Head of caudate nucleus (tissue), 42 donors: ENCODE measurements at regions not wholly inside any gene's neighbourhood (a gene's known extent, or its start where the extent isn't known, plus 50 kb on each side); places are given as distances from the start of the nearest gene placed in this dataset.

Source experiments
- DNase-seq, 42 donors: peaks; one replicate each; pipeline versions ENCODE4 v3.0.0 to v3.0.0-alpha.2; 2020 to 2021; ENCODE audit warnings: mixed read lengths in 7 of 42
- intact Hi-C: fragments of 100-400 bp; cut with DNase I; formaldehyde crosslinking; loops from one replicate; pipeline ENCODE4 v1.15.0; 2022

DNA sequence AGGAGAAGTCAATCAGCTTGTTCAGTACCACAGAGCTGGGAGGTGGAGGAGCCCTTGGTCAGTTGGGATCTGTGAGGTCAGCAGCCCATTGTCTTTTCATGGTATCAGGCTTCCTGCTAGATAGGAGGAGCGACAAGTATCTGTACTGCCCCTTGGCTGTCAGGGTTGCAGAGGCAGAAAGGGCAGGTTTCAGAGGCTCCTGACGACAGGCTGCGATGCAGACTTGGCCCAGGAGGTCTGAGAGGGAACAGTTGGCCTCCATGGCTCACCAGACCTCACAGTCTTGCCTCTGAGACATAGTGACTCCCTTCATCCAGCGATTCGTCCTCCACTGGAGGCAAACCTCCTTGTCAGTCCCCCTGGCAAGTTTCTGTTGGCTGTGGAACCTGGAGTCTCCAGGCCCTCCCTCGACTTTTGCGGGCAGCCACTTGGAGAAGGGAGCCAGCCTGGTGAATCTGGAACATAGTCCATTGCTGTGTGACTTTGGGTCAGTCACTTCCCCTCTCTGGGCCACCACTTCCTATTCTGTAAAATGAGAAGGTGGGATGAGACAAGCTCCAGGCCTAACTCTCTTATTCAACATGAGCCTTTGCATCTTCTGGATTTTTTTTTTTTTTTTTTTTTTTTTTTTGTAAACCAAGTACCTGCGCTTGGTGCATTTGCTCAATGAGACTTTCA, 177.9 kb upstream of the TLE3 start:
- intact Hi-C loops, result no loop called here
- DNase-seq, result peak in 1 of 42 donors; percentile 4

DNA sequence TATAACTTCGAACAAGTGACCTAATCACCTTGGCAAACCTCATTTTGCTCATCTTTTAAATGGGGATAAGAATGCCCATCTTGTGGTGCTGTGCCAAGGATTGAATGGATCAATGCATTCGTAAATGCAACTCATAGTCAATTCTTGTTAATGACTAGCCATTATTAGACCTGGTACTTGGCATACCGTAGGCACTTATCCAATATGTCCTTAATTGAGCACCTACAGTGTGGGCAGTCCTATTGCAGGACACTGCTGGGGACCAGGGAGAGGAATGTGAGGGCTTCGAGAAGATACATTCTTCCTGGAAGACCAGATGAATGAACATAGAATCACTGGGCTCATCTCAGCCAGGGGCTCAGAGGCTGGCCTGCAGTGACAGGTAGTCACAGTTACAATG, 177.2 kb upstream of the TLE3 start:
- peak in 1 of 42 donors; percentile 3 for DNase-seq
- intact Hi-C loops, result no loop called here

GRCh38 chr15:70274255-70274880, 176.7 kb upstream of the TLE3 start:
- intact Hi-C loops, result no loop called here
- DNase-seq, result no peak

DNA sequence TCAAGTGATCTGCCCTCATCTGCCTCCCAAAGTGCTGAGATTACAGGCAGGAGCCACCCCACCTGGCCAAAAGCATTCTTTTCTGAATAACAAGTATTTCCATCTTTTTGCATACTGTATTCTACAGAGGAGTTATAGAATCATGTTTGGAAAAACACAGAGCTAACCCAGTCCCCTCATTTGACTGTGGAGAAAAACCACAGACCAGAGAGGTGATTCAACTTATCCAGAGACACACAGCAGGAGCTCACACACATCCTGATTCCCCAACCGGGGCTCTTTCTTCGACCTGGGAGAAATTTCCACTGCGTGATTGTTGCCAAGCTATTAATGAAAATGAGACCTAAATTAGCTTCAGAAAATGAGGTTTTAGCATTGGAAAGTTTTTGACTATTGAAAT, 176.1 kb upstream of the TLE3 start:
- intact Hi-C loops, result no loop called here
- DNase-seq, result no peak

DNA sequence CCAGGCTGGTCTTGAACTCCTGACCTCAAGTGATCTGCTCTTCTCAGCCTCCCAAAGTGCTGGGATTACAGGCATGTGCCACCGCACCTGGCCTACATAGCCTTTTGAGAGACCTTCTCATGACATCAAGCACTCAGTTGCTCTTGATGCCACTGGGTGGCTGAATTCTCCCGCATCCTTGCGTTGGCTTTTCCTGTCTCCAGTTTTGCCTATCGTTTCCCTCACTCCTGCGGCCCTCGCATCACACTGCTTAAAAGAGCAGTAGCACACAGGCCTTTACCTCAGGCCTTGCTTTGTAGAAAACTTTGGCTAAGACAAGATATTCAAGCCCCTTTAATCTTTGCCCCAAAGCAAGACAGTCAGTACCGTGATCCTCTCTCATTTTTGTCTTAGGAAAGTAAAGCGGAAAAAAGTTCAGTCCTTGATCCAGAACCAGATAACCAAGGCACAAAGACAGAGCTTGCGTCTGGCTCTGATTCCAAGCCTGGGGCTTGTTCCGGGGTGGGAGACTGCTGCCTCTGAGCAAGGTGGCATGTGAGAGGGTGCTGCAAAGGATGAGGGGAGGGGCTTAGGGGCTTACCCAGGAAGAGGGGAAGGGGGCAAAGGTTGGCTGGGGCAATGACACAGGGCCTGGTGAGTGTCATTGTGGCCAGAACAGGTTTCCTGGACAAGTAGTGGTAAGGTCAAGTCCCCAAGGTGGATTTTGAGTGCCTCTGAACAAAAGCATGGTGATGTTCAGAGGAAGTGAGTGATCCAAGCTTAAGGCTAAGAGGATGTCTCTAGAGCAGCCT, 175.0 kb upstream of the TLE3 start:
- DNase-seq, result no peak
- intact Hi-C loops, result no loop called here

GRCh38 chr15:70271422-70272088, 173.8 kb upstream of the TLE3 start:
- intact Hi-C loops, result no loop called here
- DNase-seq, result peak in 7 of 42 donors; percentile 38 to 83 (median 56)

GRCh38 chr15:70270752-70271111, 173.0 kb upstream of the TLE3 start:
- intact Hi-C loops, result no loop called here
- peak in 1 of 42 donors; percentile 25 for DNase-seq

- DNase-seq, result peak in 3 of 42 donors; percentile 34 to 49 (median 38)
- intact Hi-C loops, result no loop called here
Measured at GRCh38 chr15:70269991-70270751, 172.5 kb upstream of the TLE3 start.

GRCh38 chr15:70269311-70269911, 171.7 kb upstream of the TLE3 start:
- intact Hi-C loops, result no loop called here
- DNase-seq, result no peak

DNA sequence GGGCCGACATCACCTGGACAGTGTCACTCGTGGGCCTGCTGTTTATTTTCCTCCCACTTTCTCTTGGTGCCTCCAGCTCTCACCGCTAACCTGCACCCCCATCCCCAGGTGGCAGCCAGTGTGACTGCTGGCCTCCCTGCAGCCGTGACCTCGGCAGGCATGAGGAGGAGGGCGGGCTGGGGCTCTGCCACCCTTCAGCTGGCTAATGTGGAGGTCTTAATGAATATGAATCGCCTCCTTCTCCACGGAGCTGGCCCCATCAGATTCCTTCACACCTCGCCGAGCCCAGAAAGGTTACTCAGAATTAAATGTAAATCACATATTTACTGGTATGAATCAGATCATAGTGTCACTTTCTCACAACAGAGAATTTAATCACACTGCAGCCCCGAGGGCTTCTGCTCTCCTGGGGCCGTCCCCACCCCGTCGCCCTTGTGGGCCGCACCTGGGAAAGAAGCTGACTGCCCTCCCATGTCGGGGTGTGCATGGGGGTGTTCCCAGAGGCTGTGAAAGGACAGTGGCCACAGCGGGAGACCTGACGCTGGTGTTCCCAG, 171.1 kb upstream of the TLE3 start:
- DNase-seq, result no peak
- intact Hi-C loops, result no loop called here

DNA sequence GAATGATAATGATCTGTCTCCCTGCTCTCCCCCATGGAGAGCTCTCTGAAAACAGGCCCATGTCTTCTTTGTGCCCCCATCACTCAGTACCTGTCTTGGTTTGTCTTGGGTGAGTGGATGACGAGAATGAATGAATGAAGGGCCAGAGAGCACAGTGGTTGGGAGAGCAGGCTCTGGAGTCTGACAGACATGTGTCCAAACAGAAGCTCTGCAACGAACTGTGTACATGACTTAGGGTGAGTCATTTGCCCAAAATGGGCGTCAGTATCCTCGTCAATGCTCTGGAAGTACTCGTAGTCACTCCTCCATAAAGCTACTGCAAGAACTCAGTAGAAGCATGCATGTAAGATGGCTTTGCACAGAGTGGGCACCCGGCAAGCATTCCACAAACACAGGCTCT, 170.2 kb upstream of the TLE3 start:
- DNase-seq, result no peak
- intact Hi-C loops, result no loop called here

DNA sequence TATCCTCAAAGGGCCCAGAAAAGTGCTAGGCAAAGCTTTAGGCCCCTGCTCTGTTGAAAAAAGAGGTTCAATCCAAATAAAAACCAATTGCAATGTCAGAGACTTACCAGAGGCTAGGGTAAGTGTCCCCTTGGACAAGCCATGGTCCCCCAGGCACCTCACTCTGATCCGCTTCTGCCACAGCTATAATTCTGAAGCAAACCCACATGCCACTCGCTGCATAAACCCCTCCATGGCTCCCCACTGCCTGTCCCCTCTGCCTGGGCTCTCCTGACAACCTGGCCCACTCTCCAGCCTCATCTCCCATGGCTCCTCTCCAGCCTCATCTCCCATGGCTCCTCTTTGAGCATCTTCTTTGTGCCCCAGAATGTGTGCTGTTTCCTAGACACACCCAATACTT, 169.6 kb upstream of the TLE3 start:
- intact Hi-C loops, result no loop called here
- DNase-seq, result no peak

- peak in 41 of 42 donors; percentile 14 to 84 (median 56) for DNase-seq
- intact Hi-C loops, result no loop called here
Measured at GRCh38 chr15:70266412-70267121, 168.8 kb upstream of the TLE3 start.

DNA sequence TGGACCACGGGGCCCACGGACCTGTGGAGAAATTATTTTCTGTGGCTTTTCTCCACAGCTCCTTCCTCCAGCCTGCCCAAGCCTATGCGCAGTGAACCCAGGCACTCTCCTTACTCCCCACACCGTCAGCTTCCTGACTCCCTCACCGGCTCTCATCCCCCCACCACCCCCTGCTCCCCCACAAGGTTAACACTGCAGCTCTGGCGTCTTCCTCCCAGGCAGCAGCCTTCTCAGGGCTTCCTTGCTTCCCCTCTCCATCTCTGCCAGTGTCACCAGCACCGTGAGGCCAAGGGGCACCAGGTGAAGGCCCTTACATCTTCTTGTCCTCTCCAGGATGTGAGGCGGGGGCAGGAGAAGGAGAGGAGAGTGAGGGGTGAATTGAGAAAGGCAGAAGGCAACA, 168.3 kb upstream of the TLE3 start:
- intact Hi-C loops, result no loop called here
- no peak for DNase-seq

GRCh38 chr15:70265466-70265978, 167.8 kb upstream of the TLE3 start:
- DNase-seq, result no peak
- intact Hi-C loops, result no loop called here

DNA sequence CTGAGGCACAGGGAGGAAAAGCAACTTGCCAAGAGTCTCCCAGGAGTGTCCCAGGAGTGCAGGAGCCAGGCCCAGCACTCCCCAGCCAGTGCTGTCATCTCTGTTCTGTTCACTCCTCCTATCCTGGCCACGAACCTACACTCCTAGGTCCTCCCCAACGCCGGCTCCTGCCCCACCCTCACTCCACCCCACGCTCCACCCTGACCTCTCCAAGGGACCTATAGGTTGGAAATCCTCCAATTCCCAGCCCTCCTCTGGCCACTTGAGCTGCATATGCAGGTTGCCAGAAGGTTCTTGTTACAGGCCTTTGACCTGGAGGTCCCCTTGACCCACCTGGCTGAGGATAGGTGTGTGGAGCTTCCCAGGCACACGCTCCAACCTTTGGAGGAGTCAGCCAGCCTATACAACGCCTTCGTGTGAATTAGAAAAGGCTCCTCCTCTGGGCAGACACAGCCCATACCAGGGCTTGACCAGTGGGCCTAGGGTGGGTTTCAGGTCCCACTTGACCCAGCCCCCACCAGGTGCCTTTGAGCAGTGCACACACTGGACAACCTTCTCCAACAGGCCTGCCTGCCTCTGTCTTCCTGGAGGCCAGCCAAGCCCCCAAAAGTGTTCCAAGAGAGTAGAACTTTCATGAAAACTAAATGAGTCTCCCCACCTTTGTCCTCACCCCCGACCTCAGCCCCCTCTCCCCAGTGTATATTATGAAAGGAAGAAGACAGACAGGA, 167.2 kb upstream of the TLE3 start:
- intact Hi-C loops, result no loop called here
- DNase-seq, result no peak

GRCh38 chr15:70264014-70264582, 166.4 kb upstream of the TLE3 start:
- intact Hi-C loops, result no loop called here
- DNase-seq, result peak in 35 of 42 donors; percentile 15 to 80 (median 42)
